Breast epithelium (tissue), 4 donors: ENCODE measurements at regions not wholly inside any gene's neighbourhood (a gene's known extent, or its start where the extent isn't known, plus 50 kb on each side); places are given as distances from the start of the nearest gene placed in this dataset.
"Not testable (repeated sequence)": the region's sequence is repeated elsewhere in the genome, so short reads cannot be mapped to it uniquely, and the experiment has no call there.

Source experiments
- DNase-seq, 2 donors: peaks; one replicate each; pipeline ENCODE4 v3.0.0-alpha.2; 2019; ENCODE audit warnings: low spot score in 2 of 2
- H3K27ac ChIP-seq, 2 donors: fragments of 200-600 bp; sonication (generic) in 1 of 2; one replicate each; pipeline ENCODE4 v1.5.1; 2016 to 2019; ENCODE audit warnings: mild to moderate bottlenecking in 1 of 2
- H3K27me3 ChIP-seq, 2 donors: fragments of 200-600 bp; sonication (generic) in 1 of 2; one replicate each; pipeline versions ENCODE4 v1.5.1 to v1.6.0; 2017 to 2019; ENCODE audit warnings: control low read depth in 1 of 2, mild to moderate bottlenecking in 1 of 2
- H3K36me3 ChIP-seq: fragments of 200-600 bp; one replicate; pipeline ENCODE4 v1.5.1; 2019
- H3K4me1 ChIP-seq, 2 donors: fragments of 200-600 bp; sonication (generic); one replicate each; pipeline ENCODE4 v1.5.1; 2016 to 2019; ENCODE audit warnings: control low read depth in 1 of 2
- H3K4me3 ChIP-seq, 3 donors: fragments of 200-600 bp; sonication (generic); 1 replicate in 2 of 3; 2 replicates in 1 of 3; pipeline ENCODE4 v1.5.1; 2016 to 2019; ENCODE audit warnings: mild to moderate bottlenecking in 3 of 3, moderate library complexity in 2 of 3
- H3K9me3 ChIP-seq, 2 donors: fragments of 200-600 bp; sonication (generic) in 1 of 2; one replicate each; pipeline ENCODE4 v1.5.1; 2016 to 2019; ENCODE audit warnings: control low read depth in 1 of 2
- POLR2A ChIP-seq: fragments of 450-650 bp; IDR thresholded peaks from one replicate; pipeline ENCODE4 v1.6.1; 2016; ENCODE audit warnings: antibody characterized with exemption, mild to moderate bottlenecking, moderate library complexity
- POLR2AphosphoS5 ChIP-seq, 3 donors: sonication (generic); formaldehyde crosslinking; IDR thresholded peaks; one replicate each; pipeline ENCODE4 v1.6.1; 2017; ENCODE audit warnings: antibody characterized with exemption in 3 of 3
- intact Hi-C: fragments of 100-400 bp; cut with DNase I; formaldehyde crosslinking; loops from one replicate; pipeline ENCODE4 v1.15.1; 2023; ENCODE audit warnings: low total_unique reads
- TF ChIP-seq, protein P1 (sequence below), 3 donors: fragments of 450-650 bp; IDR thresholded peaks; one replicate each; pipeline ENCODE4 v1.5.1; 2016 to 2017; ENCODE audit warnings: antibody characterized with exemption in 3 of 3, mild to moderate bottlenecking in 3 of 3, moderate library complexity in 3 of 3

- Histone ChIP-seq H3K4me1 (no peaks in the 10 kb centered on the region), H3K4me3 (no peak overlapping the region), H3K27ac (no peak overlapping the region), H3K27me3 (no peaks in the 10 kb centered on the region), H3K9me3 (no peaks in the 10 kb centered on the region), H3K36me3 (no peaks in the 10 kb centered on the region)
- TF ChIP-seq POLR2AphosphoS5 (IDR thresholded peaks at IDR 0.05) (no peak), POLR2A (no peak)
- TF ChIP-seq, protein P1, sequence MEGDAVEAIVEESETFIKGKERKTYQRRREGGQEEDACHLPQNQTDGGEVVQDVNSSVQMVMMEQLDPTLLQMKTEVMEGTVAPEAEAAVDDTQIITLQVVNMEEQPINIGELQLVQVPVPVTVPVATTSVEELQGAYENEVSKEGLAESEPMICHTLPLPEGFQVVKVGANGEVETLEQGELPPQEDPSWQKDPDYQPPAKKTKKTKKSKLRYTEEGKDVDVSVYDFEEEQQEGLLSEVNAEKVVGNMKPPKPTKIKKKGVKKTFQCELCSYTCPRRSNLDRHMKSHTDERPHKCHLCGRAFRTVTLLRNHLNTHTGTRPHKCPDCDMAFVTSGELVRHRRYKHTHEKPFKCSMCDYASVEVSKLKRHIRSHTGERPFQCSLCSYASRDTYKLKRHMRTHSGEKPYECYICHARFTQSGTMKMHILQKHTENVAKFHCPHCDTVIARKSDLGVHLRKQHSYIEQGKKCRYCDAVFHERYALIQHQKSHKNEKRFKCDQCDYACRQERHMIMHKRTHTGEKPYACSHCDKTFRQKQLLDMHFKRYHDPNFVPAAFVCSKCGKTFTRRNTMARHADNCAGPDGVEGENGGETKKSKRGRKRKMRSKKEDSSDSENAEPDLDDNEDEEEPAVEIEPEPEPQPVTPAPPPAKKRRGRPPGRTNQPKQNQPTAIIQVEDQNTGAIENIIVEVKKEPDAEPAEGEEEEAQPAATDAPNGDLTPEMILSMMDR (IDR thresholded peaks at IDR 0.05), result no peak
- DNase-seq, result no peak
- intact Hi-C loops, result no loop called here
Observed at GRCh38 chr14:37708481-37708880, 113.1 kb downstream of the TTC6 start.

DNA sequence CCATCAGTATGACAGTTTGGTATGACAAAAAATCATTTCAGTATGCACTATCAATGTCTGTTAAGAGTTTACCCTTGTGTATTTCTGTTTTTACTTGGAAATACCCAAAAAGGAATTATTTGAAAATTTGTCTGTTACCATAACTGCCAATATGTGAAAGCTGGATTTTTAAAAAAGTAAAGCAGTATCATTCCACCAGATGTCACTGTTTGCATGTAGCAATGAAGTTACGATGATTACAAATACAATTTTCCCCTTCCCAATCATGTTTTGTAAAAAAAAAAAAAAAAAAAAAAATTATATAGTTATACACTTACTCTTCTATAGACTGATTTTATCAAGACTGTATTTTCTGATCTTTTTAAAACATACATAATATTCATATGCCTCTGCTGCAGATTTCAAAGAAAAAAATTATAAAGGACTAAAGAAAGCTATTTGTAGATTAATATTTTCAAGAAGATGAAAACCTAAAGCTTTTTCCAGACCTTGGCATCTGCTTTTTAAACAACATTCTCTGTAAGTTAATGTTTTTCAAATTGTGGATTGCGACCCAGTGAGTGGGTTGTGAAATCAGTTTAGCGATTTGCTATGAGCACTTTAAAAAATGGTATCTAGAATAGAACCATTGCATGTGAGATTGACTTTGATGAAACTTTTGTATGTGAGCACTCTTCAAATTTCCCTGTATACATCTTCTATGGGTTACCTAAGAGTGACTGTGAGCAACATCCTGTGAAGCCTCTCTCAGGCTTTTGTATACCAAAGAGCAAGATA lies 114.2 kb downstream of the TTC6 start:
- no peaks in the 10 kb centered on the region for H3K9me3 ChIP-seq
- no peaks in the 10 kb centered on the region for H3K27me3 ChIP-seq
- intact Hi-C loops, result no loop called here
- H3K4me3 ChIP-seq, result no peak overlapping the region
- no peak for DNase-seq
- no peaks in the 10 kb centered on the region for H3K36me3 ChIP-seq
- no peak for TF ChIP-seq POLR2AphosphoS5 (IDR thresholded peaks at IDR 0.05)
- TF ChIP-seq, protein P1 (IDR thresholded peaks at IDR 0.05), result peak in 1 of 3 donors; percentile 30
- no peak overlapping the region for H3K27ac ChIP-seq
- H3K4me1 ChIP-seq, result no peaks in the 10 kb centered on the region

- Histone ChIP-seq H3K4me1 (no peaks in the 10 kb centered on the region), H3K27me3 (no peaks in the 10 kb centered on the region), H3K36me3 (no peaks in the 10 kb centered on the region), H3K4me3 (no peak overlapping the region), H3K9me3 (no peaks in the 10 kb centered on the region), H3K27ac (no peak overlapping the region)
- TF ChIP-seq, protein P1 (IDR thresholded peaks at IDR 0.05), result no peak
- TF ChIP-seq POLR2A, result no peak
- TF ChIP-seq POLR2AphosphoS5 (IDR thresholded peaks at IDR 0.05), result no peak
- DNase-seq, result no peak
- intact Hi-C loops, result no loop called here
Observed at GRCh38 chr14:37711356-37711830, 116.0 kb downstream of the TTC6 start.

GRCh38 chr14:37711831-37712475 lies 116.5 kb downstream of the TTC6 start:
- intact Hi-C loops, result no loop called here
- no peak overlapping the region for H3K27ac ChIP-seq
- no peak overlapping the region for H3K4me3 ChIP-seq

DNA sequence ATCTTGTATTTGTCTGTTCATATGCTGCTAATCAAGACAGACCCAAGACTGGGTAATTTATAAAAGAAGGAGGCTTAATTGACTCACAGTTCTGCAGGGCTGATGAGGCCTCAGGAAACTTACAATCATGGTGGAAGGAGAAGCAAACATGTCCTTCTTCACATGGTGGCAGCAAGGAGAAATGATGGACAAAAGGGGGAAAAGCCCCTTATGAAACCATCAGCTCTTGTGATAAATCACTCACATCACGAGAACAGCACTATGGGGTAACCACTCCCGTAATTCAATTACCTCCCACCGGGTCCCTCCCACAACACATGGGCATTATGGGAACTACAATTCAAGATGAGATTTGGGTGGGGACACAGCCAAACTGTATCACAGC lies 117.0 kb downstream of the TTC6 start:
- H3K36me3 ChIP-seq, H3K27me3 ChIP-seq, H3K27ac ChIP-seq, H3K4me1 ChIP-seq, H3K9me3 ChIP-seq, H3K4me3 ChIP-seq, intact Hi-C loops, DNase-seq: not testable (repeated sequence)

More at GRCh38 chr14:37711831-37712475, 116.5 kb downstream of the TTC6 start:
- TF ChIP-seq POLR2A, result no peak
- no peak for TF ChIP-seq POLR2AphosphoS5 (IDR thresholded peaks at IDR 0.05)
- TF ChIP-seq, protein P1 (IDR thresholded peaks at IDR 0.05), result no peak
- Histone ChIP-seq H3K36me3 (no peaks in the 10 kb centered on the region), H3K9me3 (no peaks in the 10 kb centered on the region), H3K27me3 (no peaks in the 10 kb centered on the region), H3K4me1 (no peaks in the 10 kb centered on the region)
- DNase-seq, result no peak
